Mucosa of descending colon (tissue), 3 donors: ENCODE measurements at regions not wholly inside any gene's neighbourhood (a gene's known extent, or its start where the extent isn't known, plus 50 kb on each side); places are given as distances from the start of the nearest gene placed in this dataset.

Experiments used
- ATAC-seq: fragments of 200-7000 bp; cut with Tn5 transposase; one replicate; pipeline ENCODE4 v1.9.1; 2020; ENCODE audit warnings: mild to moderate bottlenecking, moderate library complexity
- DNase-seq, 3 donors: peaks; one replicate each; pipeline ENCODE4 v3.0.0-alpha.2; 2020
- H3K36me3 ChIP-seq: fragments of 200-600 bp; one replicate; pipeline ENCODE4 v1.8.0; 2021; ENCODE audit warnings: low read depth, mild to moderate bottlenecking
- H3K4me1 ChIP-seq: fragments of 200-600 bp; one replicate; pipeline ENCODE4 v1.8.0; 2021; ENCODE audit warnings: low read depth, mild to moderate bottlenecking
- H3K4me3 ChIP-seq: fragments of 200-600 bp; one replicate; pipeline ENCODE4 v1.8.0; 2021; ENCODE audit warnings: mild to moderate bottlenecking
- H3K9me3 ChIP-seq: fragments of 200-600 bp; one replicate; pipeline ENCODE4 v1.8.0; 2021; ENCODE audit warnings: mild to moderate bottlenecking
- intact Hi-C, 2 donors: fragments of 100-400 bp; cut with DNase I in 1 of 2; cut with micrococcal nuclease in 1 of 2; formaldehyde crosslinking; loops; one replicate each; pipeline versions ENCODE4 v1.11.0 to v1.11.1; 2022; cut with DNase I, micrococcal nuclease
- TF ChIP-seq, protein P1 (sequence below): fragments of 200-600 bp; IDR thresholded peaks from one replicate; pipeline ENCODE4 v1.8.0; 2022; ENCODE audit warnings: antibody characterized with exemption, mild to moderate bottlenecking
- donor health status: DM: no; HTN: no; CAD: no; lungs with moderate emphysema.
- donor health status: DM: no; HTN: no; CAD: no.
- donor health status: DM: no; HTN: yes; CAD: no.

DNA sequence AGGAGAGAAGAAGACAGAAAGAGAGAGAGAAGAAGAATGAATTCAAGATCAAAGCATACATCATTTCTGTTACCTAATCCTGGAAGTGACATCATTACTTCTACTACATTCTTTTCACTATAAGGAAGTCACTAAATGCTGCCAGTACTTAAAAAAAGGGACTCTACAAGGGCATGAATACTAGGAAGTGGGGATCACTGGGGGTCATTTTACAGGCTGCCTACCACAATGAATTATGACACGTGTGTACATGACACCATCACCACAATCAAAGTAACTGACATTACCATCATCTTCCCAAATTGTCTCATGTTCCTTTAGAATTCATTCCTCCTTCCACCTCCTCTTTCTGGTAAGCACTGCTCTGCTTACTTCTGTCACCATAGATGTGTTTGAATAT, 227.0 kb downstream of the CPE start:
- TF ChIP-seq, protein P1, sequence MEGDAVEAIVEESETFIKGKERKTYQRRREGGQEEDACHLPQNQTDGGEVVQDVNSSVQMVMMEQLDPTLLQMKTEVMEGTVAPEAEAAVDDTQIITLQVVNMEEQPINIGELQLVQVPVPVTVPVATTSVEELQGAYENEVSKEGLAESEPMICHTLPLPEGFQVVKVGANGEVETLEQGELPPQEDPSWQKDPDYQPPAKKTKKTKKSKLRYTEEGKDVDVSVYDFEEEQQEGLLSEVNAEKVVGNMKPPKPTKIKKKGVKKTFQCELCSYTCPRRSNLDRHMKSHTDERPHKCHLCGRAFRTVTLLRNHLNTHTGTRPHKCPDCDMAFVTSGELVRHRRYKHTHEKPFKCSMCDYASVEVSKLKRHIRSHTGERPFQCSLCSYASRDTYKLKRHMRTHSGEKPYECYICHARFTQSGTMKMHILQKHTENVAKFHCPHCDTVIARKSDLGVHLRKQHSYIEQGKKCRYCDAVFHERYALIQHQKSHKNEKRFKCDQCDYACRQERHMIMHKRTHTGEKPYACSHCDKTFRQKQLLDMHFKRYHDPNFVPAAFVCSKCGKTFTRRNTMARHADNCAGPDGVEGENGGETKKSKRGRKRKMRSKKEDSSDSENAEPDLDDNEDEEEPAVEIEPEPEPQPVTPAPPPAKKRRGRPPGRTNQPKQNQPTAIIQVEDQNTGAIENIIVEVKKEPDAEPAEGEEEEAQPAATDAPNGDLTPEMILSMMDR = no peak
- H3K4me1 ChIP-seq = no peaks in the 10 kb centered on the region
- H3K4me3 ChIP-seq = no peak overlapping the region
- H3K9me3 ChIP-seq = no peaks in the 10 kb centered on the region
- ATAC-seq (no peak), DNase-seq (no peak)
- H3K36me3 ChIP-seq = no peaks in the 10 kb centered on the region
- intact Hi-C loops = no loop called here

DNA sequence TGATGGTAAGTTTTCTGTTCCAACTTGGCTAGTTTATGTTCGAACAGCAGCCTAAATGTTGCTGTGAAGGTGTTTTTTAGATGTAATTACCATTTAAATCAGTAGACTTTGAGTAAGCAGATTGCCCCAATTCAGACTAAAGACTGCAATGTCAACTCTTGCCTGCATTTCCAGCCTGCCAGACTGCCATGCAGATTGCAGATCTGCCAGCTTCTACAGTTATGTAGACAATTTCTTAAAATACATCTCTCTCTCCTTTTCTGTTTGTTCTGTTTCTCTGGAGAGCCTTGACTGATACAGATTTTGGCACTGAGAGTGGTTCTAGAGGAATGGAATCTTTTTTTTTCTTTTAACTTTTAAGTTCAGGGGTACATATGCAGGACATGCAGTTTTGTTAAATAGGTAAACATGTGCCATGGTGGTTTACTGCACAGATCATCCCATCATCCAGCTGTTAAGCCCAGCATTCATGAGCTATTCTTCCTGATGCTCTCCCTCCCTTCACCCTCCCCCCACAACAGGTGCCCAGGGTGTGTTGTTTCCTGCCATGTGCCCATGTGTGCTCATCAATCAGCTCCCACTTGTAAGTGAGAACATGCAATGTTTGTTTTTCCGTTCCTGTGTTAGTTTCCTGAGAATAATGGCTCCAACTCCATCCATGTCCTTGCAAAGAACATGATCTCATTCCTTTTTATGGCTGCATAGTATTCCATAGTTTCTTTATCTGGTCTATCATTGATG, 227.8 kb downstream of the CPE start:
- no peaks in the 10 kb centered on the region for H3K36me3 ChIP-seq
- no peak overlapping the region for H3K4me3 ChIP-seq
- no peaks in the 10 kb centered on the region for H3K9me3 ChIP-seq
- H3K4me1 ChIP-seq = no peaks in the 10 kb centered on the region
- TF ChIP-seq, protein P1 = no peak
- intact Hi-C loops = no loop called here
- ATAC-seq (no peak), DNase-seq (no peak)

DNA sequence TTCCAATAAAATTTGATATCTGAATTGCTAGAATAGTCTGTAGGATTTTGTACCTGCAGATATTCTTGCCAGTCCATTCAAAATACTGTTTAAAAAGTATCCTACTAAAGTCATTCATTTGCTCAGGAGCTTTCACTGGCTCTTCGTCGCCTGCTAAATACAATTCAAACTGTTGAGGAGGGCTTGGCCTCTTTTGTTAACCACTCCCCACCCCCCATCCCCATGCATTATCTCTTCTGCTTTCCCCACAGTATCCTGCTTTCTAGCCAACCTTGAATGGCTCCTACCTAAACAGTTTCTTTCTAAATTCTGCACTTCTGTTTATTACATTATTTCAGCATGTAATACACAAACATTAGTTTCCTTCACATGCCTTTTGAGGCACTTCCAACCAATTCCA, 230.8 kb downstream of the CPE start:
- no peak overlapping the region for H3K4me3 ChIP-seq
- intact Hi-C loops = no loop called here
- no peak for DNase-seq
- no peaks in the 10 kb centered on the region for H3K4me1 ChIP-seq
- TF ChIP-seq, protein P1 = no peak
- no peaks in the 10 kb centered on the region for H3K9me3 ChIP-seq
- ATAC-seq = no peak
- H3K36me3 ChIP-seq = no peaks in the 10 kb centered on the region

DNA sequence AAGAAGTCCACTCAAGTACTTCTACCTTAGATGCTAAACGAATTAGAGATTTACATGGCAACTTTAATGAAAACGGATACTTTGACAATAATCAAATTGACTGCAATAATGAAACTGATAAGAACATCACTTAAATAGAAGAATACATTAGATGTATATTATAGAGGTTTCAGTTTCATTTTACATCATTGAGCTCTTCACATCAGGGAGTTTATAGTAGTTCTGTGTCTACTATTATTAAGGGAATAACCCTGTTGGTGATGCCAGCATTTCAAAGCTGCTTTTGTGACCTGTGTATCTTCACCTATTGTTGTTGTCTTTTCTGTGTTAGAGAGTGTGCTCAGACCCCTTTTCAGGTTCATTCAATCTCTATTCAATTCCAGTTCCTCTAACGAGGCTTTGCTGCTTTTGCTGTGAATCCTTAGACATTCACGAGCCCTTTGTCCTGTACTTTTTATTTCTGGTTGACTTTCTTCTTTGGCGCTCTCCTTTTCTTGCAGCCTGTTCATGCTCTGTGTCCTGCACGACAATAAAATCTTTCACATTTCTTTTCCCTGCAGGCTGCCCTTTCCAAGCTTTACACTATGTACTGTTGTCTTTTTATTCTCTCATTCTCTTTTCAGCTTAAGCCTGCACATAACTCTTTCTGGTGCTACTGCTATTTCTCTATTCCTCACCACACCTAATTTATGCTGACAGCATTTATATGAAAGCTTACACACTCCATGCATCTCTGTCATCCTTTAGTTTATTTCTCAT, 232.1 kb downstream of the CPE start:
- DNase-seq (no peak), ATAC-seq (no peak)
- Histone ChIP-seq H3K4me1 (no peaks in the 10 kb centered on the region), H3K36me3 (no peaks in the 10 kb centered on the region), H3K9me3 (no peaks in the 10 kb centered on the region), H3K4me3 (no peak overlapping the region)
- intact Hi-C loops = no loop called here
- TF ChIP-seq, protein P1 = no peak

DNA sequence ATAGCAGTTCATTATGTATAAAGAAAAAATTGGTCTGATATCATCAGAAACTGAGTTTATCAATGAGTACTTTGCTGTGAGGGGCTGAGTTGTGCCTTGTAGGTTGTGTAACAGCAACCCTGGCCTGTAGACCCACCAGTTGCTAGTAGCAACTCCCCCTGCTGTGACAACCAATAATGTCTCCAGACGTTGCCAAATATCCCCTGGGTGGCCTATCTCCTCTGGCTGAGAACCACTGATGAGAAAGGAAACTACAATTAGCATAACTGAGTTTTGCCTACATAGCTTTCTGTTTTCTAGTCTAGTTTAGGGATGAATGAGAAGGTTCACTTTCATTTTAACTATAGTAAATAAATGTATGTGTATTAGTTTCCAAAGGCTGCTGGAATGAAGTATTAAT, 234.1 kb downstream of the CPE start:
- Histone ChIP-seq H3K4me1 (no peaks in the 10 kb centered on the region), H3K4me3 (no peak overlapping the region), H3K36me3 (no peaks in the 10 kb centered on the region), H3K9me3 (no peaks in the 10 kb centered on the region)
- DNase-seq (no peak), ATAC-seq (no peak)
- intact Hi-C loops = no loop called here
- TF ChIP-seq, protein P1 = no peak
